ACC112 (cell line): ENCODE measurements at regions not wholly inside any gene's neighbourhood (a gene's known extent, or its start where the extent isn't known, plus 50 kb on each side); places are given as distances from the start of the nearest gene placed in this dataset.
"Not testable (repeated sequence)": the region's sequence is repeated elsewhere in the genome, so short reads cannot be mapped to it uniquely, and the experiment has no call there.

ENCODE experiments used
- H2AFZ ChIP-seq: fragments of 200-600 bp; sonication (generic); one replicate; pipeline ENCODE4 v1.6.0; 2017; ENCODE audit warnings: antibody characterized with exemption, low read length; ENCODE audit not compliant: unreplicated experiment
- H3K27ac ChIP-seq: fragments of 200-600 bp; sonication (generic); 2 replicates; pipeline ENCODE4 v1.5.1; 2014; ENCODE audit warnings: low read depth, mild to moderate bottlenecking, antibody characterized with exemption, low read length, moderate library complexity
- H3K27me3 ChIP-seq: fragments of 200-600 bp; sonication (generic); 2 replicates; pipeline ENCODE4 v1.6.1; 2014; ENCODE audit warnings: mild to moderate bottlenecking, antibody characterized with exemption, low read length, moderate library complexity, mixed read lengths; ENCODE audit not compliant: insufficient read depth
- H3K36me3 ChIP-seq: fragments of 200-600 bp; sonication (generic); 2 replicates; pipeline ENCODE4 v1.6.1; 2016; ENCODE audit warnings: mild to moderate bottlenecking, antibody characterized with exemption, low read length, moderate library complexity, mixed read lengths; ENCODE audit not compliant: insufficient read depth
- H3K4me1 ChIP-seq: fragments of 200-600 bp; sonication (generic); one replicate; pipeline ENCODE4 v1.6.1; 2016; ENCODE audit warnings: low read length, mixed read lengths; ENCODE audit not compliant: insufficient read depth, unreplicated experiment, control insufficient read depth
- H3K4me3 ChIP-seq: fragments of 200-600 bp; sonication (generic); 2 replicates; pipeline ENCODE4 v1.5.1; 2014; ENCODE audit warnings: mild to moderate bottlenecking, low read depth, low read length
- H3K79me2 ChIP-seq: fragments of 200-600 bp; sonication (generic); one replicate; pipeline ENCODE4 v1.6.0; 2016; ENCODE audit warnings: low read length; ENCODE audit not compliant: control insufficient read depth, unreplicated experiment, insufficient read depth

DNA sequence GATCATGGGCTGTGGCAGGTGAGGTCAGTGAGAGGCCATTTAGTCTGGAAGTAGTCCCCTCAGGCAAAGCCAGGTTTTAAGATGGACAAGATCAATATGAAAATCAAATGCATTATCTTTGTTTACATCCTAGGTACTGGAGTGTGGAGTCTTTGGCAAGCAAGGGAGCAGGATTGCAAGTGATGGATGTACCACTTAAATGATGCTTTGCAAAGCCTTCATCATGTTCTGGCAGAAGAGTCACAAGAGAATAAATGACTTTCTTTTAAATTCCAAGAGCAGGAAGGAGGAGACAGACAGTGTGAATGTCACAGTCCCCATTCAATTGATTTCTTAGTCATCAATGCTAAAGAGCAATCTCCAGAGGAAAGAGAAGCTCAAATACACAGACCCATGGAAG is 908.3 kb downstream of the FAM181B start:
- Histone ChIP-seq H3K4me1 (no peaks in the 10 kb centered on the region), H3K36me3 (no peaks in the 10 kb centered on the region), H3K27me3 (no peaks in the 10 kb centered on the region)

DNA sequence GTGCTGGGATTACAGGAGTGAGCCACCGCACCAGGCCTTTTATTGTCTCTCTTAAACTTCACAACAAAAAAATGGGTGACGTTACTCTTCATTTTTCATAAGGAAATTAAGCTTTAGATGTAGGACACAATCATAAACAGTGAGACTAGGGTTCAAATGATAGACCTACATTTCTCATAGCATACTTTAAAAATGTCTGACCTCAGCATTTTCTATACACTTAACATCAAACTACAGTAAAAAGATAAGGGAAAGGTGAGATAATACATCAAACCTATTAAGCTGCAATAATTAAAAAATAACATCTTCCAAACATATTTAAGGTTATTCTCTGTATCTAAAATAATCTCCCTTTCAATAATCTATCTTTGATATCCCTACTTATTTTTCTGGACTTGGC is 914.2 kb downstream of the FAM181B start:
- Histone ChIP-seq H3K4me1 (no peaks in the 10 kb centered on the region), H3K36me3 (no peaks in the 10 kb centered on the region), H2AFZ (no peak overlapping the region), H3K79me2 (no peaks in the 10 kb centered on the region), H3K4me3 (no peak overlapping the region), H3K27ac (no peak overlapping the region), H3K27me3 (no peaks in the 10 kb centered on the region)

More for the DNA sequence above, 908.3 kb downstream of the FAM181B start:
- no peak overlapping the region for H3K4me3 ChIP-seq
- no peaks in the 10 kb centered on the region for H3K79me2 ChIP-seq
- no peak overlapping the region for H3K27ac ChIP-seq
- H2AFZ ChIP-seq, result no peak overlapping the region

DNA sequence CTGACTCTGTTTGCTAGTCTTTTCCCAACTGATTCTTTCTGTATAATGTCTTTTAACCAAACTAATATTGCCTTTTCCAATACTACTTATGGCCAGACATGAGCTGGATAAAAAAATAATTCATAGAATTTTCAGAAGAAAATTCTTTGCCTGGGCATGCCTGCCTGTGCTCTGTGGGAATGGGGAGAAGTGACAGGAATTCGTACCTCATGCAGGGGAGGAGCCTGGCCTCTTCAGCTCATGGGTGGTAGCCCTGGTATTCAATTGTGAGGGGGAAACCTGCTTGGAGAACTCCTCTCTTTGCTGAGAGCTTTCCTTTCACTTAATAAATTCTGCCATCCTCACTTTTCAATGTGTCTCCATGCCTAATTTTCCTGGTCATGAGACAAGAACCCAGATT is 928.8 kb downstream of the FAM181B start:
- H3K27ac ChIP-seq, result no peak overlapping the region
- no peak overlapping the region for H2AFZ ChIP-seq
- no peaks in the 10 kb centered on the region for H3K36me3 ChIP-seq
- no peaks in the 10 kb centered on the region for H3K4me1 ChIP-seq
- no peaks in the 10 kb centered on the region for H3K79me2 ChIP-seq
- H3K4me3 ChIP-seq, result no peak overlapping the region
- H3K27me3 ChIP-seq, result no peaks in the 10 kb centered on the region

DNA sequence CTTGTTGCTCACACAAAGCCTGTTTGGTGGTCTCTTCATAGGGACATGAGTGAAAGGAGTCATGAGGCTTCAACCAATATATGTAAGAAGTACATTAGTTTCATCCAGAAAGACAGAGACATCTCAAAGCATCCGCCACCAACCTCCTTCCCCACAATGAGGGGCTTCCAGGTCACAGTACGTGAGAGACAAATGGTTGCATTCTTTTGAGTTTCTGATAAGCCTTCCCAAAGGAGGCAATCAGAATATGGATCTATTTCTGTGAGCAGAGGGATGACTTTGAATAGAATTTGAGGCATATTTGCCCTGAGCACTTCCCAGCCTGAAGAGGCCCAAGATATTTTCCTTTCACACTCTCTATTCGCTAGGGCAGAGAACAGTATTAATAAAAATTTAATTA is 931.1 kb downstream of the FAM181B start:
- Histone ChIP-seq H2AFZ (no peak overlapping the region), H3K27ac (no peak overlapping the region), H3K27me3 (no peaks in the 10 kb centered on the region), H3K36me3 (no peaks in the 10 kb centered on the region), H3K4me3 (no peak overlapping the region), H3K4me1 (no peaks in the 10 kb centered on the region), H3K79me2 (no peaks in the 10 kb centered on the region)

DNA sequence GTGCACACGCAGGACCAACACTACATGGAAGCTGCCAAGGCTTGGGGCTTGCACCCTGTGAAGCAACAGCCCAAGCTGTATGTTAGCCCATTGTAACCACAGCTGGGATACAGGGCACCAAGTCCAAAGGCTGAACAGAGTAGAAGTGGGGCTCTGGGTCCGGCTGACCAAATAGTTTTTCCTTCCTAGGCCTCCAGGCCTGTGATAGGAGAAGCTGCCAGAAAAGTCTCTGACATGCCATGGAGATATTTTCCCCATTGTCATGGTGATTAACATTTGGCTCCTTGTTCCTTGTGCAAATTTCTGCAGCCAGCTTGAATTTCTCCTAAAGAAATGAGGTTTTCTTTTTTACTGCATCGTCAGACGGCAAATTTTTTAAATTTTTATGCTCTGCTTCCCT is 941.2 kb downstream of the FAM181B start:
- Histone ChIP-seq H2AFZ (no peak overlapping the region), H3K27ac (no peak overlapping the region), H3K27me3 (no peaks in the 10 kb centered on the region), H3K36me3 (no peaks in the 10 kb centered on the region), H3K79me2 (no peaks in the 10 kb centered on the region), H3K4me3 (no peak overlapping the region), H3K4me1 (no peaks in the 10 kb centered on the region)

DNA sequence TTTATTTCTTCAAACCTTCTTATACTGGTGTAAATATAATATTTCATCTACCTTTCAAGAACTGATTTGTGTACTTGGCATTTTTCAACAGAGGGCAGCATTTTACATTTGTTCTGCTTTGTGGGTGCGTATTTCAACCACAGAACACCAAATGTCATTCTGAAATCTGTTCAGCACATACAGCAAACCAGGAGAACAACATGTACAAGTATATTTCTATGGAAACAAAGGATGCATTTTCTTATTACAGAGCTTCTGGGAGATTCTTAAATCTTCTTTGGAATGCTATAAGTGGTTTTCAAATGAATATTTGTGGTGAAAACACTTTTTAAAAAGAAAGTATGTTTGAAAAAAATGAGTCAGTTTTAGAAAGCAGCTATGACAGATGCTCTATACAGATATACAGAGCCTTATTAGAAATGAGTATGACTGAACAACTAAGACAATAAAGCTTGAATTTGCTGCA is 946.0 kb downstream of the FAM181B start:
- H3K27me3 ChIP-seq, result no peaks in the 10 kb centered on the region
- H3K79me2 ChIP-seq, result no peaks in the 10 kb centered on the region
- no peaks in the 10 kb centered on the region for H3K36me3 ChIP-seq
- no peak overlapping the region for H2AFZ ChIP-seq
- H3K4me3 ChIP-seq, result no peak overlapping the region
- no peak overlapping the region for H3K27ac ChIP-seq
- no peaks in the 10 kb centered on the region for H3K4me1 ChIP-seq

DNA sequence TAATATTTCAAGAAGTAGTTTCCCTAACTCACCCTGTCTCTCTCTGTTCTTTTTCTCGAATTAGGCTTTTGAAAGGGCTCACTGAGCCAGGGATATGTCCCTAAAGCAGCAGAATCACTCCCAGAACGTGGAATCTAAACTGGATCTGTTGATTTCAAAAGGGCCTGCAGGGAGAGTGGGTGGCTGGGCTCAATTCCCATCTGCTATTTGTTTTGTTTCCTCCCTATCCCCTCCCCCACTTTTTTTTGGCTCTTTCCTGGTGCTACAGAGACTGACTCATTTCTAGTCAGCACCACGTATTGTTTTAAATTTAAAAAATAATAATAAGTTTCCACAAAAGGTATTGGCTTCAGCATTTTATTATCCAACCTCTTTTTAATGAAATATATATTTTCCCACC is 961.5 kb downstream of the FAM181B start:
- H3K27ac ChIP-seq, result no peak overlapping the region
- no peaks in the 10 kb centered on the region for H3K36me3 ChIP-seq

DNA sequence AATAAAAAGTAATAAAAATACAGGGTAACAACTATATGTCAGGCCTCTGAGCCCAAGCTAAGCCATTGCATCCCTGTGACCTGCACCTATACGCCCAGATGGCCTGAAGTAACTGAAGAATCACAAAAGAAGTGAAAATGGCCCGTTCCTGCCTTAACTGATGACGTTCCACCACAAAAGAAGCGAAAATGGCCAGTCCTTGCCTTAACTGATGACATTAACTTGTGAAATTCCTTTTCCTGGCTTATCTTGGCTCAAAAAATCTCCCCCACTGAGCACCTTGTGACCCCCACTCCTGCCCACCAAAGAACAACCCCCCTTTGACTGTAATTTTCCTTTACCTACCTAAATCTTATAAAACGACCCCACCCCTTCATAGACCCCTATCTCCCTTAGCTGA is 963.8 kb downstream of the FAM181B start:
- H3K36me3 ChIP-seq, H2AFZ ChIP-seq, H3K79me2 ChIP-seq, H3K27ac ChIP-seq, H3K4me3 ChIP-seq, H3K4me1 ChIP-seq, H3K27me3 ChIP-seq: not testable (repeated sequence)

More for the DNA sequence above, 961.5 kb downstream of the FAM181B start:
- no peak overlapping the region for H3K4me3 ChIP-seq
- H3K27me3 ChIP-seq, result no peaks in the 10 kb centered on the region
- no peaks in the 10 kb centered on the region for H3K4me1 ChIP-seq
- H2AFZ ChIP-seq, result no peak overlapping the region
- H3K79me2 ChIP-seq, result no peaks in the 10 kb centered on the region

DNA sequence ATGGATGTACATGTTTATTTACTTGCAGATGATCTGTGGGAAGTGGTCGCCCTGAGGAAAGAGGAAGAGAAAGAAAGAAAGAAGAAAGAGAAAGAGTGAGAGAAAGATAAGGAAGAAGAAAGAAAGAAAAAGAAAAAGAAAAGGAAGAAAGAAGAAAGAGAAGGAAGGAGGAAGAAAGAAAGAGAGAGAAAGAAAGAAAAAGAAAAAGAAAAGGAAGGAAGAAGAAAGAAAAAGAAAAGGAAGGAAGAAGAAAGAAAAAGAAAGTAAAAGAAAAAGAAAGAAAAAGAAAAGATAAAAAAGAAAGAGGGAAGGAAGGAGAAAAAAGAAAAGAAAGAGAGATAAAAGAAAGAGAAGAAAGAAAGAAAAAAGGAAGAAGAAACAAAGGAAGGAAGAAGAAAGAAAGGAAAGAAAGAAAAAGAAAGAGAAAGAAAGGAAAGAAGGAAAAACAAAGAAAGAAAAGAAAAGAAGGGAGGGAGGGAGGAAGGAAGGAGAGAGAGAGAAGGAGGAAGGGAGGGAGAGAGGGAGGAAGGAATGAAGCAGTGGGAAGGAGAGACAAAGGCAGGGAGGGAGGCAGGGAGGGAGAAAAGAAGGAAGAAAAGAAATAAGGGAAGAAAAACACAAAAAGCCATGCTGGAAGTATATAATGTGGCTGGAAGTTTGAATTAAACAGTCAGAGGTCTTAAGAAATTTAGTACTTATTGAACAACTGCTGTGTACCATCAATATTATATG is 976.6 kb downstream of the FAM181B start:
- Histone ChIP-seq H3K36me3 (no peaks in the 10 kb centered on the region), H3K4me3 (no peak overlapping the region), H3K79me2 (no peaks in the 10 kb centered on the region), H3K4me1 (no peaks in the 10 kb centered on the region), H3K27me3 (no peaks in the 10 kb centered on the region), H3K27ac (no peak overlapping the region), H2AFZ (no peak overlapping the region)

DNA sequence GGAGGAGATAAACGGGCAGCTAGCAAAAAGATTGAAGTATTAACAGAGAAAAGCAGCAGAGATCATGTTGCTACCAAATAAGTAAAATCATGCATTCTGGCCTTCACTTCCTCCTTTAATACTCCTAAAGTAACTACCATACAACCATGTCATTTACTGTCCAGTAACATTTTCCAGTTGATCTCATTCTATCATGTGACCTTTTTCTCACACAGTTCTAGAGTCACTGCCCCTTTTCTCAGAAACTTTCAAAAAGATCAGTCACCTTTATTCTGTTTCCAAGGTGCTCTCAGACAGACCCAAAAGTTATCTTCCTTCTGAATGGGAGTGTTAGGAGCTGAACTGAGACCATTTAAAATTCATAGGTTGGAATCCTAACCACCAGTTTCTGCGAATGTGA is 984.4 kb downstream of the FAM181B start:
- Histone ChIP-seq H3K4me1 (no peaks in the 10 kb centered on the region), H3K27me3 (no peaks in the 10 kb centered on the region), H3K27ac (no peak overlapping the region), H3K4me3 (no peak overlapping the region), H3K79me2 (no peaks in the 10 kb centered on the region), H2AFZ (no peak overlapping the region), H3K36me3 (no peaks in the 10 kb centered on the region)

DNA sequence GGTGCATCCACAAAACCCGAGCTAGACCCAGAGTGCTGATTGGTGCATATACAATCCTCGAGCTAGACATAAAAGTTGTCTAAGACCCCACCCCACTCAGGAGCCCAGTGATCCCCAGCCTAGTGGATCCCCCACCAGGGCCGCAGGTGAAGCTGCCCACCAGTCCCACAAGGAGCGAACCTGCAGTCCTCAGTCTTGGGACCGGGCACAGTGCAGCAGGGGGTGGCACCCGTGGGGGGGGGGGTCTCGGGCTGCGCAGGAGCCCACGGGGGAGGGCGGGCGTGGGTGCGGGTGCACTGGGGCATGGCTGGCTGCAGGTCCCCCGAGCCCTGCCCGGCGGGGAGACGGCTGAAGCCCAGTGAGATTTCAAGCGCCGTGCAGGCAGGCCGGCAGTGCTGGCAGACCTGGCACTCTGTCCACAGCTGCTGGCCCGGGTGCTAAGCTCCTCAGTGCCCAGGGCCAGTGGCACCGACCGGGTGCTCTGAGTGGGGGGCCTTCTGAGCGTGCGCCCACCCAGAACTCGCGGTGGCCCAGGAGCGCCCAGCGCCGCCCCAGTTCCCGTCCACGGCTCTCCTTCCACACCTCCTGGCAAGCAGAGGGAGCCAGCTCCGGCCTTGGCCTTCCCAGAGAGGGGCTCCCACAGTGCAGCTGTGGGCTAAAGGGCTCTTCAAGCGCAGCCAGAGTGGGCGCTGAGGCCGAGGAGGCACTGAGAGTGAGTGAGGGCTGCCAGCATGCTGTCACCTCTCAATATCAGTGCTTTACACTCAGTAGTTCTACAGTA is 989.1 kb downstream of the FAM181B start:
- Histone ChIP-seq H3K79me2 (no peaks in the 10 kb centered on the region), H3K27ac (no peak overlapping the region), H3K27me3 (no peaks in the 10 kb centered on the region), H3K4me3 (no peak overlapping the region), H3K36me3 (no peaks in the 10 kb centered on the region), H3K4me1 (no peaks in the 10 kb centered on the region), H2AFZ (no peak overlapping the region)
